DND-41 (cell line): ENCODE measurements at regions not wholly inside any gene's neighbourhood (a gene's known extent, or its start where the extent isn't known, plus 50 kb on each side); places are given as distances from the start of the nearest gene placed in this dataset.

Experiments
- ATAC-seq: fragments of 200-7000 bp; cut with Tn5 transposase; 3 replicates; pipeline ENCODE4 v1.9.1; 2021; ENCODE audit warnings: low read depth; ENCODE audit not compliant: insufficient read depth
- DNase-seq: peaks from one replicate; pipeline ENCODE4 v3.0.0-alpha.2; 2020
- H2AFZ ChIP-seq: 2 replicates; pipeline ENCODE4 v1.6.0; 2012; ENCODE audit warnings: low read depth, low read length
- H3K27ac ChIP-seq: 2 replicates; pipeline ENCODE4 v1.5.1; 2012; ENCODE audit warnings: low read length, inconsistent platforms
- H3K27me3 ChIP-seq: fragments of 200-600 bp; sonication (generic); 2 replicates; pipeline ENCODE4 v1.6.0; 2012; ENCODE audit warnings: low read length, mild to moderate bottlenecking, inconsistent platforms; ENCODE audit not compliant: insufficient read depth, poor library complexity
- H3K36me3 ChIP-seq: 2 replicates; pipeline ENCODE4 v1.5.1; 2012; ENCODE audit warnings: low read length, inconsistent platforms; ENCODE audit not compliant: insufficient read depth
- H3K4me1 ChIP-seq: 2 replicates; pipeline ENCODE4 v1.5.1; 2012; ENCODE audit warnings: mild to moderate bottlenecking, low read length; ENCODE audit not compliant: insufficient read depth
- H3K4me2 ChIP-seq: 2 replicates; pipeline ENCODE4 v1.6.0; 2012; ENCODE audit warnings: mild to moderate bottlenecking, moderate library complexity, low read length, inconsistent platforms; ENCODE audit not compliant: insufficient read depth
- H3K4me3 ChIP-seq, 2 experiments: fragments of 200-600 bp in 1 of 2; shearing (Covaris generic) in 1 of 2; 2 replicates each; pipeline ENCODE4 v1.5.1; 2012 to 2016; ENCODE audit warnings: inconsistent platforms in 2 of 2, low read length in 2 of 2, mild to moderate bottlenecking in 2 of 2, low read depth in 1 of 2, moderate library complexity in 1 of 2
- H3K79me2 ChIP-seq: 2 replicates; pipeline ENCODE4 v1.6.0; 2012; ENCODE audit warnings: low read length, inconsistent platforms; ENCODE audit not compliant: insufficient read depth
- H3K9ac ChIP-seq: 2 replicates; pipeline ENCODE4 v1.6.0; 2012; ENCODE audit warnings: low read depth, mild to moderate bottlenecking, inconsistent platforms, low read length, moderate library complexity
- H3K9me3 ChIP-seq: 2 replicates; pipeline ENCODE4 v1.5.1; 2012; ENCODE audit warnings: low read length, moderate library complexity, mild to moderate bottlenecking, inconsistent platforms; ENCODE audit not compliant: insufficient read depth, severe bottlenecking
- H4K20me1 ChIP-seq: 2 replicates; pipeline ENCODE4 v1.6.0; 2012; ENCODE audit warnings: low read length; ENCODE audit not compliant: insufficient read depth
- CTCF ChIP-seq: IDR thresholded peaks from 2 replicates; pipeline ENCODE4 v1.5.1; 2012; ENCODE audit warnings: borderline replicate concordance, low read length, moderate library complexity, mild to moderate bottlenecking; ENCODE audit not compliant: poor library complexity, severe bottlenecking; ENCODE audit errors: extremely low read depth
- EZH2 ChIP-seq: IDR thresholded peaks from 3 replicates; pipeline ENCODE4 v1.6.1; 2012; ENCODE audit warnings: borderline replicate concordance, low read depth, mild to moderate bottlenecking, moderate library complexity, low read length, inconsistent platforms; ENCODE audit not compliant: severe bottlenecking

- H3K9me3 ChIP-seq, result no peaks in the 10 kb centered on the region
- H3K27me3 ChIP-seq, result no peaks in the 10 kb centered on the region
- ATAC-seq, result no peak
- H3K36me3 ChIP-seq, result no peaks in the 10 kb centered on the region
- no peaks in the 10 kb centered on the region for H3K79me2 ChIP-seq
- H3K4me1 ChIP-seq, result no peaks in the 10 kb centered on the region
- no peak for DNase-seq
- H3K4me2 ChIP-seq, result no peak overlapping the region
- H3K27ac ChIP-seq, result no peak overlapping the region
- no peak overlapping the region for H2AFZ ChIP-seq
- TF ChIP-seq EZH2, result no peak
- TF ChIP-seq CTCF, result no peak
- H3K4me3 ChIP-seq, result no peak overlapping the region
- H4K20me1 ChIP-seq, result no peaks in the 10 kb centered on the region
- no peak overlapping the region for H3K9ac ChIP-seq
Measured at GRCh38 chr9:88706193-88707113, 171.5 kb downstream of the NXNL2 start.

GRCh38 chr9:88710449-88710848 lies 175.5 kb downstream of the NXNL2 start:
- no peak overlapping the region for H3K4me3 ChIP-seq
- H3K4me2 ChIP-seq, result no peak overlapping the region
- no peak overlapping the region for H2AFZ ChIP-seq
- no peaks in the 10 kb centered on the region for H3K9me3 ChIP-seq
- DNase-seq (no peak), ATAC-seq (no peak)
- no peak for TF ChIP-seq CTCF
- TF ChIP-seq EZH2, result no peak
- no peaks in the 10 kb centered on the region for H3K4me1 ChIP-seq
- H3K9ac ChIP-seq, result no peak overlapping the region
- no peaks in the 10 kb centered on the region for H3K79me2 ChIP-seq
- H3K27ac ChIP-seq, result no peak overlapping the region
- no peaks in the 10 kb centered on the region for H3K36me3 ChIP-seq
- no peaks in the 10 kb centered on the region for H4K20me1 ChIP-seq
- no peaks in the 10 kb centered on the region for H3K27me3 ChIP-seq

- no peak for TF ChIP-seq CTCF
- no peak for TF ChIP-seq EZH2
- no peak overlapping the region for H2AFZ ChIP-seq
- H3K9me3 ChIP-seq, result no peaks in the 10 kb centered on the region
- H3K36me3 ChIP-seq, result no peaks in the 10 kb centered on the region
- no peaks in the 10 kb centered on the region for H3K4me1 ChIP-seq
- no peak overlapping the region for H3K4me3 ChIP-seq
- H3K9ac ChIP-seq, result no peak overlapping the region
- DNase-seq (no peak), ATAC-seq (no peak)
- H3K27ac ChIP-seq, result no peak overlapping the region
- no peak overlapping the region for H3K4me2 ChIP-seq
- no peaks in the 10 kb centered on the region for H3K27me3 ChIP-seq
- H3K79me2 ChIP-seq, result no peaks in the 10 kb centered on the region
- H4K20me1 ChIP-seq, result no peaks in the 10 kb centered on the region
Measured at GRCh38 chr9:88711719-88712118, 176.7 kb downstream of the NXNL2 start.
